UCSD-AML1 (cell line): ENCODE measurements at regions not wholly inside any gene's neighbourhood (a gene's known extent, or its start where the extent isn't known, plus 50 kb on each side); places are given as distances from the start of the nearest gene placed in this dataset.

Experiments used
- DNase-seq: peaks from one replicate; lab custom pipeline; 2025; ENCODE audit not compliant: unreplicated experiment; lab: John Stamatoyannopoulos, UW

- no peak for DNase-seq
Measured at GRCh38 chr12:78764913-78765312, 99.7 kb upstream of the SYT1 start.

GRCh38 chr12:78767264-78767981, 97.2 kb upstream of the SYT1 start:
- DNase-seq, result no peak

- no peak for DNase-seq
Measured at GRCh38 chr12:78778339-78778738, 86.2 kb upstream of the SYT1 start.

DNA sequence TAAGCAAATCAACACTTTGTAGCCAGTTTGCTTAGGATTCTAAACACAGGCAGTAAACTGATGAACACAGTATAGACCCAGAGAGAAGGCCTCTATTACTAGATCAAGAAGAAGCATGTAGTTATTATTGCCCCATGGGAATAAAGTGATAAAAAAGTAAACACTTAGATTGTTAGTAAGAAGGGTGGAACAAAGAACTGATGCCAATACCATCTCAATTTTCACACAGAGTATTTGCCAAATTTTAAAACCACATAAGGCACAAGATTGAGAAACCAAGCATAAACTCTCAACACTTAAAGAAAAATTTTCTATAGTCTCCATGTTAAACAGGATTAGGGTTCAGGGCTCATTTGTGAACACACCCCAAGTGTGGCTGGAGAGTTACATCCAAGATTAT, 77.0 kb upstream of the SYT1 start:
- DNase-seq, result no peak

DNA sequence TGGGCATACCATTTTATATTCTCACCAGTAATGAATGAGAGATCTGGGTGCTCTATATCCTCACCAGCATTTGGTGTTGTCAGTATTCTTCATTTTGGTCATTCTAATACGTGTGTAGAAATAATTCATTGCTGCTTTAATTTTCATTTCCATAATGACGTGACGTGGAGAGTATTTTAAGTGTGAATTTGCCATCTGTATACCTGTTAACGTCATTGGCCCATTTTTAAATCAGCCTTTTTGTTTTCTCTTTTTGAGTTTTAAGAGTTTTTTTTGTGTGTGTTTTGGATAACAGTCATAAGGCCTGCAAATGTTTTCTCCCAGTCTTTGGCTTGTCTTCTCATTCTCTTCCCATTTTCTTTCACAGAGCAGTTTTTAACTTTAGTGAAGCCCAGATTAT, 74.4 kb upstream of the SYT1 start:
- no peak for DNase-seq

DNA sequence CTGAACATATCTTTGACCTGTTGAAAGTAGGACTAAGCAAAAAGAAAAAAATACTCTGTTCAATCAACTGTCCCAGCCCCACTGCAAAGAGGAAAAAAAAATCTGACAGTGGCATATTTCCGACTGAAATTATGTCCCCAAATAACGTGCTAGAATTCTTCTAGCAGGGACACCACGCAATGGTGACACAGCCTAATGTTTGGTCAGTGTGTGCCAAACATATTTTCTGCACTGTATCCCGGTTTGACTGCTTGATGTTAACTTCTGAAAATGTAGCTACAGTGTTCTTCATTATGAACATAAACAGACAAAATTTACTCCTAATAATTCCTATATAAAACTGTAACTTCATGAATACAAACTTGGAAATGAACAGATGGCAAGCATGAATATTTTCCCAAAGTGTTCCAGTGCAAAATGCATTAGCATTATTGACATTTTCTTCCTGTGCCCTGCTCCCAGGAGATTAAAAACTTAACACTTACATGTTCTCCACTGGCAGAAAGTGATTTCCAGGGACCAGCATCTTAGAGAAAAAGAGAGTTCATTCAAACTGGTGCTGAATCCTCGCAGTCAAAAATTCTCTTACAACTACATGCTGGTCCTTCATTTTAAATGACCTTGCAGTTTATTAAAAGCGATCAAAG, 72.4 kb upstream of the SYT1 start:
- no peak for DNase-seq

- DNase-seq, result no peak
Measured at GRCh38 chr12:78793491-78793890, 71.1 kb upstream of the SYT1 start.

GRCh38 chr12:78793982-78794381, 70.6 kb upstream of the SYT1 start:
- DNase-seq, result no peak

DNA sequence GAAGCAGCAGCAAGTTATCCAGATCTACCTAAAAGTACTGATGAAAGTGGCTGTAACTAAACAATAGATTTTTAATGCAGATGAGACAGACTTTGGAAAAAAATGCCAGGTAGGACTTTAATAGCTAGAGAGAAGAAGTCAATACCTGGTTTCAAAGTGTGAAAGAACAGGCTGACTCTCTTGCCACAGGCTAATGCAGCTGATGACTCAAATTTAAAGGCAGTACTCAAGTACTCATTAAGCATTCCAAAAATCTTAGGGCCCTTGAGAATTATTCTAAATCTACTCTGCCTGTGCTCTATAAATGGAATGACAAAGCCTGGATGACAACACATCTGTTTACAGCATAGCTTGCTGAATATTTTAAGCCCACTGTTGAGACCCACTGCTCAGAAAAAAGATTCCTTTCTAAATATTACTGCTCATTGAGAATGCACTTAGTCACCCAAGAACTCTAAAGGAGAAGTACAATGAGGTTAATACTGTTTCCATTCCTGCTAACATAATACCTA, 68.6 kb upstream of the SYT1 start:
- no peak for DNase-seq

- DNase-seq, result no peak
Measured at GRCh38 chr12:78797196-78797931, 67.2 kb upstream of the SYT1 start.

DNA sequence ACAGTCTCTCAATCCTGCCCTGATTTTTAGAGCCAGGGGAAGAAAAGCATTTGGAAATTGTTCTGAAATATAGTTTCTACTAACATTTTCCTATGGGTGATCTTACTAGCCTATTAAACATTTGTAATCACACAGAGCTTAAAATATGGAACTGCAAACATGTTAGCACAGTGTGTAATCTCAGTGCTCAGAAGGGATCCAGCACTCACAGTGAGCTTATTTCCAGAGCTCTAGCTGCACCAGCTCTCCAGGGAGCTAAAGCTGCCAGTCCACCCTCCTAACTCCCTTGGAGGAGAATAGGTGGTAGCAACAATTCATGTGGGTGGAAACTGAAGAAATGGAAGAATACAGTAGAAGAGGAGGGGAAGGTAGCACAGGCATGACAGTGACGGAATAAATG, 64.9 kb upstream of the SYT1 start:
- DNase-seq, result no peak

DNA sequence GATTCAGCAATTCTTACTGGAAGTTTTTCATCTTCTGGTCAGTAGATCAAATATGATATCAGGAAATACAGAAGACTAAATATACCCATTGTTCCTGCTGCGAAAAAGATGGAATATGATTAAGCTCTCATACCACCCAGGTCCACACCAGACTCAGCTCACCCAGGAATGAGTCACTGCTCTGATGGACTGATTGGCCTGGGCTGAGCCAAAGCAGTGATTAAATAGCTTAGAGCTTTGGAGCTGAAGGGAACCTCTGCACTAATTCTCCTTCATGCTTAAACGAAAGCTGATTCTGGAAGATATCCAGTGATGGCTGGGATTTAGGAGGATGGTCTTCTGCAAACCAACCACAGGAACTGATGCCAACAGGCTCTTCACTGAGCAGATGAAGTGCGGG, 62.0 kb upstream of the SYT1 start:
- DNase-seq, result no peak

DNA sequence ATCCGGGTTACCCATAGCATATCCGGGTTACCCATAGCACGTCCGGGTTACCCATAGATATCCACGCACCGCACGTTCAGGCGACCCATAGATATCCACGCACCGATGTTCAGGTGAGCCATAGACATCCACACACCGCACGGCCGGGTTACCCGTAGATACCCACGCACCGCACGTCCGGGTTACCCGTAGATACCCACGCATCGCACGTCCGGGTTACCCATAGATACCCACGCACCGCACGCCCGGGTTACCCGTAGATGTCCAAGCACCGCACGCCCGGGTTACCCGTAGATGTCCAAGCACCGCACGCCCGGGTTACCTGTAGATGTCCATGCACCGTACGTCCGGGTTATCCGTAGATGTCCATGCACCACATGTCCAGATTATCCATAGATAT, 60.3 kb upstream of the SYT1 start:
- DNase-seq, result no peak
